ENCODE measurements at regions not wholly inside any gene's neighbourhood (a gene's known extent, or its start where the extent isn't known, plus 50 kb on each side); places are given as distances from the start of the nearest gene placed in this dataset.

DNA sequence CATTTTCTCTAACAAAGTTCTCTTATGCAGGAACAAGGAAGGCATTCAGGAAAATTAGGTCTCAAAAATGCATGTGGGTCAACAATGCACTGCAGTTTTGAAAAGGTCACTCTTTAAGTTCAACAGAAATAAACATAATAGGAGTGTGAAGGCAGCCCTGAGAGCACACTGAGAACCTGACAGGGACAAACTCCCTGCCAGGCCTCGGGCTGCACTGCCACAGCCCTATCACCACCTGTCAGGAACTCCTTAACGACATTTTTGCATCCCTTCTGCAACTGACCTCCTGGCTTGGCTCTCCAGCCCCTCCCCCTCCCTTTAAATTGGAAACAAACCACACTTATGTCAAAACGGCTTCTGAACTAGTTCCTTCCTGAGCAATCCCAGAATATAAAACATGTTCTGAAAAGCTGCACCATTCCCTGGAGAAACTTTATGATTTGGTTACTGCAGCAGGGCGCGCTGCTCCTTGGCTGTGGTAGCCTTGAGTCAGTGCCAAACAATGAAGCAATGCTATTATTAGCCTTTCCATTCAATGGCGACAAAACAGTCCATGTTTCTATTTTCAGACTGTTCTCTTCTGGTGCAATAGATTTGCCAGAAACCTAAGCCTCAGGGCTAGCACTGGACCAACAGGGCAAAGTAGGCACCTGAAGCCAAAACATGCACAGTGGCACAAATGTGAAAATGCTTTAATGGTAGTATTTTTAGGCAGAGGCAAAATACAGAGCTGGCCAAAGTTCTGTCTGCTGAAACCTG, 160.1 kb upstream of the ZNF608 start:
- Histone ChIP-seq H3K4me3 (ENCODE audit: low read depth, low read length) (no peak overlapping the region), H3K36me3 (no peaks in the 10 kb centered on the region), H3K9me3 (ENCODE audit: severe bottlenecking) (no peaks in the 10 kb centered on the region), H3K27me3 (ENCODE audit: insufficient read depth, low read depth, severe bottlenecking) (no peaks in the 10 kb centered on the region), H3K27ac (peak overlapping the region; percentile 59)
- peak; percentile 23 for DNase-seq
- TF ChIP-seq, protein P1, sequence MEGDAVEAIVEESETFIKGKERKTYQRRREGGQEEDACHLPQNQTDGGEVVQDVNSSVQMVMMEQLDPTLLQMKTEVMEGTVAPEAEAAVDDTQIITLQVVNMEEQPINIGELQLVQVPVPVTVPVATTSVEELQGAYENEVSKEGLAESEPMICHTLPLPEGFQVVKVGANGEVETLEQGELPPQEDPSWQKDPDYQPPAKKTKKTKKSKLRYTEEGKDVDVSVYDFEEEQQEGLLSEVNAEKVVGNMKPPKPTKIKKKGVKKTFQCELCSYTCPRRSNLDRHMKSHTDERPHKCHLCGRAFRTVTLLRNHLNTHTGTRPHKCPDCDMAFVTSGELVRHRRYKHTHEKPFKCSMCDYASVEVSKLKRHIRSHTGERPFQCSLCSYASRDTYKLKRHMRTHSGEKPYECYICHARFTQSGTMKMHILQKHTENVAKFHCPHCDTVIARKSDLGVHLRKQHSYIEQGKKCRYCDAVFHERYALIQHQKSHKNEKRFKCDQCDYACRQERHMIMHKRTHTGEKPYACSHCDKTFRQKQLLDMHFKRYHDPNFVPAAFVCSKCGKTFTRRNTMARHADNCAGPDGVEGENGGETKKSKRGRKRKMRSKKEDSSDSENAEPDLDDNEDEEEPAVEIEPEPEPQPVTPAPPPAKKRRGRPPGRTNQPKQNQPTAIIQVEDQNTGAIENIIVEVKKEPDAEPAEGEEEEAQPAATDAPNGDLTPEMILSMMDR (IDR thresholded peaks at IDR 0.05; ENCODE audit: low read depth, low read length), result no peak

DNA sequence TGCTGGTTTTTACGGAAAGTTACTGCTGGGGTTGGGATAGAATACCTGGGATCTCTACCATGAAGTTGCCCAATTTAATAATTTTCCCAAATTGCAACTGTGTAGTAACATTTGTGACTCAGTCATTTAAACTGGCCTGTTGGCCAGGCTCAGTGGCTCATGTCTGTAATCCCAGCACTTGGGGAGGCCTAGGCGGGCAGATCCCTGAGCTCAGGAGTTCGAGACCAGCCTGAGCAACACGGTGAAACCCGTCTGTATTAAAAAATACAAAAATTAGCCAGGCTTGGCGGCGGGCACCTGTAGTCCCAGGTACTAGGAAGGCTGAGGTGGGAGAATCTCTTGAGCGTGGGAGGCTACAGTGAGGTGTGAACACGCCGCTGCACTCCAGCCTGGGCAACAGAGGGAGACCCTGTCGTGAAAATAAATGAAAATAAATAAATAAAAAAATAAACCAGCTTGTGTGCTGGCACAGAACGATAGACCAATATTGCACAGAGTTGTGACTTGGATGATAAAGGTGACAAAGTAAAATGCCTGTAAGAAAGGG, 160.7 kb upstream of the ZNF608 start:
- no peaks in the 10 kb centered on the region for H3K36me3 ChIP-seq
- H3K27ac ChIP-seq, result no peak overlapping the region
- TF ChIP-seq, protein P1 (IDR thresholded peaks at IDR 0.05; ENCODE audit: low read depth, low read length), result no peak
- no peaks in the 10 kb centered on the region for H3K9me3 ChIP-seq (ENCODE audit: severe bottlenecking)
- H3K4me3 ChIP-seq (ENCODE audit: low read depth, low read length), result no peak overlapping the region
- DNase-seq, result no peak
- no peaks in the 10 kb centered on the region for H3K27me3 ChIP-seq (ENCODE audit: insufficient read depth, low read depth, severe bottlenecking)

DNA sequence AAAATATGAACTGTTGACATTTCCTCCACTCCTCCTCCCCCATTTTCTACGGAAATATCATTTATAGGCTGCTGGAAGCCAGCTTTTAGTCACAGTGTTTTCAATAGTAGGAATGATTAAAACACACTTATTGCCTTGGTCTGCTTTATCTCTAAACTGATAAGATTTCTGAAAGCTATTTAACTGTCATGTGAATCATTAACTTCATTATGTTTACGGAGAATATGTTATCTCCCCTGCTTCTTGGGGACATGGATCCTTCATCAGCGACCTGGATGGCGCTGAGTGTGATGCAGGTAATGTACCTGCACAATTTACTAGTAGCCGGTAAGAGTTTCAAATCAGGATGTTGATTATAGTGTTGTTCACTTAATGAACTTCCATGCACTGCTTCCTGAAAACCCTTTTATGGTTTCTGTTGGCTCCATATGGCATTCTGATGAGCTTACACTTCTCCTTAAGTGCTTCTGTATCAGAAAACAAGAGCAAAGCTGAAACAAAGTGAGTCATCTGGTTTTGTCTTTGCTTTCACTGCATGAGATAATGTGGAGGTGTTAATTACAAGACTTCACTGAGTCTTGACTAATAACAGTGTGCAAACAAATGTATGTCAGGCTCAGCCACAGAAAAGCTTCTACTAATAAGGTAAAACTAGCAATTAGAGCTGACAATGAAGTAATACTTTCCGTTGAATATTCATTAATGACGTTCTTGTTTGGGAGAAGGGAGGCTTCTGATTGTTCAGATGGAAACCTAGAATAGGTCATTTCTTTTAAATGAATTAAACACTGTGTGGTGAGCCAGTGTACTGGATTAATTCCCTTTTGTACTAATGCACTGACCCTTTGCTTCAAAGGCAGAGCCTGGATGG, 162.4 kb upstream of the ZNF608 start:
- Histone ChIP-seq H3K4me3 (ENCODE audit: low read depth, low read length) (no peak overlapping the region), H3K27me3 (ENCODE audit: insufficient read depth, low read depth, severe bottlenecking) (no peaks in the 10 kb centered on the region), H3K36me3 (no peaks in the 10 kb centered on the region), H3K9me3 (ENCODE audit: severe bottlenecking) (no peaks in the 10 kb centered on the region), H3K27ac (peak overlapping the region; percentile 54)
- TF ChIP-seq, protein P1 (IDR thresholded peaks at IDR 0.05; ENCODE audit: low read depth, low read length), result no peak
- DNase-seq, result no peak

DNA sequence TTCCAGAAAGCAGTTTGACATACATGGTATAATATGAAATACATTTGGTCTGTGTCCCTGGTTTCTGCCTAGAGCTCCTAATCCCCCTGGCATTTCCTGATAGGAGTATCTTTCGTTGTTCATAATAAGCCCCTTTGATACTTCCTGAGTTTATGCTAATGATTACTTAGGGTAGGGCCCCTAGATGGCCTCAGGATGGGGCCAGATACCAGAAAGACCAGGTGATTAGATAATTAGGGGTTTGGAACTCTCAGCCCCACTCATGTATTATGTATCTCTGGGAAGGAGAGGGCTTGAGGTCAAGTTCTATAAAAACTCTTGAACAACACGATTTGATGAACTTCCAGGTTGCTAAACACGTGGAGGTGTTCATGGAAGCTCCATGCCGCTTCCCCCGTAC, 163.3 kb upstream of the ZNF608 start:
- H3K4me3 ChIP-seq (ENCODE audit: low read depth, low read length), result no peak overlapping the region
- no peaks in the 10 kb centered on the region for H3K36me3 ChIP-seq
- H3K27me3 ChIP-seq (ENCODE audit: insufficient read depth, low read depth, severe bottlenecking), result no peaks in the 10 kb centered on the region
- no peak for DNase-seq
- TF ChIP-seq, protein P1 (IDR thresholded peaks at IDR 0.05; ENCODE audit: low read depth, low read length), result no peak
- no peak overlapping the region; the same call in 1 of the 2 replicates for H3K27ac ChIP-seq
- no peaks in the 10 kb centered on the region for H3K9me3 ChIP-seq (ENCODE audit: severe bottlenecking)

DNA sequence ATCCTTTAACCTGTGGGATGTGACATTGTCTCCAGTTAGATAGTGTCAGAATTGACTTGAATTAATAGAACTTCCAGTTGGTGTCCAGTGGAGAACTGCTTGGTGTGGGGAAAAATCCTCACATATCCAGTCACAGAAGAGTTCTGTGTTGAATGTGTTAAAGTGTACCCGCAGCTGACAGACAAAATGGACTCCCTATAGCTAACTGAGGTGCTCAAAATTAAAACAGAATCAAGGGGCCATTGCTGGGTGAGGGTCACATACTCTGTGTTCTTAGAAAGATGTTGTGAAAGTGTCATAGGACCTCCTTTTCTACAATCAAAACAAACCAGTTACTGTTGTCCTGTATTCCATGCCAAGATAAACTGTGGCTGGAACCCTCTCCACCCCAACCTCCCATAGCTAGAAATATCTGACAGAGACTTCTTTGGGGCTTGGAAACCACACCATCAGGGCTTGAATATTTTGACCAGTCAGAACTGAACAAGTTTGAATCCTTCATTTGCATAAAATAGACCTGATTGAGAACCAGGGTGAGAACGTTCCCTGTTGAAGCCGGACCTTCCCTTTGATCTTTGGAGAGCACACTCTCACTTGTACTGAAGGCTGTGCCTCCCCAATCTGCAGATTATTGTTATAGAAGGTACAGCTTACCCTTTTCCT, 164.0 kb upstream of the ZNF608 start:
- H3K27me3 ChIP-seq (ENCODE audit: insufficient read depth, low read depth, severe bottlenecking), result no peaks in the 10 kb centered on the region
- H3K36me3 ChIP-seq, result no peaks in the 10 kb centered on the region
- H3K9me3 ChIP-seq (ENCODE audit: severe bottlenecking), result peaks cover 3% of the 10 kb centered on the region
- H3K4me3 ChIP-seq (ENCODE audit: low read depth, low read length), result no peak overlapping the region
- TF ChIP-seq, protein P1 (IDR thresholded peaks at IDR 0.05; ENCODE audit: low read depth, low read length), result no peak
- no peak overlapping the region for H3K27ac ChIP-seq
- DNase-seq, result no peak

All from WERI-Rb-1 (cell line).